Epithelial cell of esophagus (primary cell): ENCODE measurements at regions not wholly inside any gene's neighbourhood (a gene's known extent, or its start where the extent isn't known, plus 50 kb on each side); places are given as distances from the start of the nearest gene placed in this dataset.
A peak's percentile ranks its signal among the peaks of the same experiment; 100 is the strongest.

ENCODE experiments used
- DNase-seq: peaks from one replicate; pipeline ENCODE4 v3.0.0; 2010; ENCODE audit warnings: low read depth
- H3K4me3 ChIP-seq: 2 replicates; pipeline ENCODE4 v1.5.1; 2011; ENCODE audit warnings: mild to moderate bottlenecking, low read length, control low read depth
- CTCF ChIP-seq: IDR thresholded peaks from 2 replicates; pipeline ENCODE4 v1.5.1; 2011; ENCODE audit warnings: low read depth, mild to moderate bottlenecking, low read length, control low read depth, inconsistent platforms; ENCODE audit not compliant: insufficient read depth; ENCODE audit errors: missing control alignments

GRCh38 chrX:151476604-151477303, 79.7 kb downstream of the VMA21 start:
- no peak overlapping the region for H3K4me3 ChIP-seq
- no peak for DNase-seq
- TF ChIP-seq CTCF, result no peak

DNA sequence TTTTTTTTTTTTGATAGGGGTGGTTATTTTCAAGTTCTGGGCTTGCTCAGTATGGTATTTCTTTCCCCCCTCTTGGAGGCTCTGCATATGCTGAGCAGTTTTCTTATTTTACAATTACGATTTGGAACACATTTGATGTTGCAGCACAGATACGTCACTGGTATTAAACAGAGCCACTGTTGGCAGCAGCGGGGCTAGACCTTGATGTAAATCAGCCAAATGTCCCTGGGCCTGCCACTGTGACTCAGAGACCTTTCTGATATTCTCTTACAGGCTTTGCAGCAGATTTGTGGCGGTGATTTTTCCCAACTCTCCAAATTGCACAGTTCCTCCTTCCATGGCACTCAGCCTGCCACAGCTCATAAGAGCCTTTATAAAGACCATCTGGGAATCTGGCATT, 81.1 kb downstream of the VMA21 start:
- TF ChIP-seq CTCF, result no peak
- H3K4me3 ChIP-seq, result no peak overlapping the region
- no peak for DNase-seq

- peak; percentile 7 for DNase-seq
- peak; percentile 35 for TF ChIP-seq CTCF
- no peak overlapping the region for H3K4me3 ChIP-seq
Measured at GRCh38 chrX:151488677-151489076, 74.8 kb upstream of the PASD1 start.

DNA sequence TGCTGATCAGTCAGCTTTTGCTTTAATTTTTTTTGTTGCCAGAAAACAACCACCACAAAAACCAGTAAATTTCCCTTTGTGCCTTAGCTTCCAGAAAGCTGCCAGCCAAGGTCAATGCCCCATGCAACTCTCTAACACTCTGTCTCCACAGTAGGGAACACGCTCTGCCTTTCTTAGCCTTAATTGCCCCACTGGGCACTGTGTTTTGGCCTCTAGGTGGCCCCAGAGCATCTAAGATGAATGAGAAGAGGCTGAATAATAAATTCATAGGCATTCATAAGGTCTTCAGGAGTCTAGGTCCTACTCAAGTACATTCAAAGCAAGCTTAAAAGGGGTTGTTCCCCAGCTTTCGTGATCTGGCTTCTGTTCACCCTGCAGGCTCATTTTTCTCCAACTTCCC, 57.7 kb upstream of the PASD1 start:
- peak; percentile 65 for TF ChIP-seq CTCF
- no peak overlapping the region for H3K4me3 ChIP-seq
- DNase-seq, result peak; percentile 42

- no peak overlapping the region for H3K4me3 ChIP-seq
- no peak for TF ChIP-seq CTCF
- no peak for DNase-seq
Measured at GRCh38 chrX:151510203-151510602, 53.3 kb upstream of the PASD1 start.

- H3K4me3 ChIP-seq, result no peak overlapping the region
- no peak for TF ChIP-seq CTCF
- no peak for DNase-seq
Measured at GRCh38 chrX:151513472-151513871, 50.0 kb upstream of the PASD1 start.
